Hepatocyte (in vitro differentiated cells): ENCODE measurements at regions not wholly inside any gene's neighbourhood (a gene's known extent, or its start where the extent isn't known, plus 50 kb on each side); places are given as distances from the start of the nearest gene placed in this dataset.

Experiments
- CTCF ChIP-seq: fragments of 200-600 bp; sonication (generic); IDR thresholded peaks from 2 replicates; pipeline ENCODE4 v1.5.1; 2016; ENCODE audit warnings: antibody characterized with exemption, mild to moderate bottlenecking; ENCODE audit not compliant: poor library complexity
- EZH2 ChIP-seq: fragments of 200-600 bp; sonication (generic); IDR thresholded peaks from 2 replicates; pipeline ENCODE4 v1.6.1; 2016; ENCODE audit warnings: antibody characterized with exemption, mild to moderate bottlenecking, borderline replicate concordance
- EZH2phosphoT487 ChIP-seq: fragments of 200-600 bp; sonication (generic); IDR thresholded peaks from one replicate; pipeline ENCODE4 v1.6.1; 2018; ENCODE audit warnings: antibody characterized with exemption, mild to moderate bottlenecking, low read depth, moderate library complexity; ENCODE audit not compliant: unreplicated experiment, severe bottlenecking

GRCh38 chr5:2153802-2154201 lies 271.1 kb upstream of the IRX4 start:
- no peak for TF ChIP-seq CTCF
- TF ChIP-seq EZH2: no peak
- TF ChIP-seq EZH2phosphoT487: no peak
